22Rv1 (cell line): ENCODE measurements at regions not wholly inside any gene's neighbourhood (a gene's known extent, or its start where the extent isn't known, plus 50 kb on each side); places are given as distances from the start of the nearest gene placed in this dataset.

Experiments
- ZFX ChIP-seq: fragments of 450-650 bp; IDR thresholded peaks from 2 replicates; pipeline ENCODE4 v1.6.1; 2017; ENCODE audit warnings: antibody characterized with exemption, borderline replicate concordance
- TF ChIP-seq, protein P1 (sequence below): fragments of 450-650 bp; IDR thresholded peaks from 2 replicates; pipeline ENCODE4 v1.5.1; 2017; ENCODE audit warnings: mild to moderate bottlenecking

- TF ChIP-seq, protein P1, sequence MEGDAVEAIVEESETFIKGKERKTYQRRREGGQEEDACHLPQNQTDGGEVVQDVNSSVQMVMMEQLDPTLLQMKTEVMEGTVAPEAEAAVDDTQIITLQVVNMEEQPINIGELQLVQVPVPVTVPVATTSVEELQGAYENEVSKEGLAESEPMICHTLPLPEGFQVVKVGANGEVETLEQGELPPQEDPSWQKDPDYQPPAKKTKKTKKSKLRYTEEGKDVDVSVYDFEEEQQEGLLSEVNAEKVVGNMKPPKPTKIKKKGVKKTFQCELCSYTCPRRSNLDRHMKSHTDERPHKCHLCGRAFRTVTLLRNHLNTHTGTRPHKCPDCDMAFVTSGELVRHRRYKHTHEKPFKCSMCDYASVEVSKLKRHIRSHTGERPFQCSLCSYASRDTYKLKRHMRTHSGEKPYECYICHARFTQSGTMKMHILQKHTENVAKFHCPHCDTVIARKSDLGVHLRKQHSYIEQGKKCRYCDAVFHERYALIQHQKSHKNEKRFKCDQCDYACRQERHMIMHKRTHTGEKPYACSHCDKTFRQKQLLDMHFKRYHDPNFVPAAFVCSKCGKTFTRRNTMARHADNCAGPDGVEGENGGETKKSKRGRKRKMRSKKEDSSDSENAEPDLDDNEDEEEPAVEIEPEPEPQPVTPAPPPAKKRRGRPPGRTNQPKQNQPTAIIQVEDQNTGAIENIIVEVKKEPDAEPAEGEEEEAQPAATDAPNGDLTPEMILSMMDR = no peak
- no peak for TF ChIP-seq ZFX
These were observed 136.7 kb upstream of the WSCD1 start for GRCh38 chr17:5933430-5933829.
